T-helper 22 cell (primary cell): ENCODE measurements at regions not wholly inside any gene's neighbourhood (a gene's known extent, or its start where the extent isn't known, plus 50 kb on each side); places are given as distances from the start of the nearest gene placed in this dataset.
"Not testable (repeated sequence)": the region's sequence is repeated elsewhere in the genome, so short reads cannot be mapped to it uniquely, and the experiment has no call there.

Source experiments
- DNase-seq: peaks from one replicate; pipeline ENCODE4 v3.0.0-alpha.2; 2020; ENCODE audit warnings: low read depth

DNA sequence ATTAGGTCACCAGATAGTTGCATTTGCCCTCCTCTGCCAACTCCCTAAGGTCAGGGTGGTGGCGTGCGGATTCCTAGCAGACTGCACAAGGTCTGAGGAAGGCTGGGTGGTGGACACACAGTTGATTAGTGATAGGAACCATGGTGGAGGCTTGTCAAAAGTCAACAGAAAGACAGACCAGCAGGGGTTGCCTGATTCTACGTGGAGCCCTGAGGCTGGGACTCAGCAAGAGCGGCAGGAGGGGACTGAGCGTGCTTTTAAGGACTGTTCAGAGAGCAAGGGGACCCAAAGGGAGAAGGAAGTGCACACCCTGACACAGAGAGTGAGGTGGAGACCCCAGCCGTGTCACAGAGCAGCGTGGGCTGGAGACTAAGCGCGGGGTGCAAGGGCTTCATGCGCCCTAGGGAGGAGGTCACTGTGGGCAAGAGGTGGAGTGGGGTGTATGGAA, 513.2 kb downstream of the RNF144A start:
- DNase-seq, result no peak

DNA sequence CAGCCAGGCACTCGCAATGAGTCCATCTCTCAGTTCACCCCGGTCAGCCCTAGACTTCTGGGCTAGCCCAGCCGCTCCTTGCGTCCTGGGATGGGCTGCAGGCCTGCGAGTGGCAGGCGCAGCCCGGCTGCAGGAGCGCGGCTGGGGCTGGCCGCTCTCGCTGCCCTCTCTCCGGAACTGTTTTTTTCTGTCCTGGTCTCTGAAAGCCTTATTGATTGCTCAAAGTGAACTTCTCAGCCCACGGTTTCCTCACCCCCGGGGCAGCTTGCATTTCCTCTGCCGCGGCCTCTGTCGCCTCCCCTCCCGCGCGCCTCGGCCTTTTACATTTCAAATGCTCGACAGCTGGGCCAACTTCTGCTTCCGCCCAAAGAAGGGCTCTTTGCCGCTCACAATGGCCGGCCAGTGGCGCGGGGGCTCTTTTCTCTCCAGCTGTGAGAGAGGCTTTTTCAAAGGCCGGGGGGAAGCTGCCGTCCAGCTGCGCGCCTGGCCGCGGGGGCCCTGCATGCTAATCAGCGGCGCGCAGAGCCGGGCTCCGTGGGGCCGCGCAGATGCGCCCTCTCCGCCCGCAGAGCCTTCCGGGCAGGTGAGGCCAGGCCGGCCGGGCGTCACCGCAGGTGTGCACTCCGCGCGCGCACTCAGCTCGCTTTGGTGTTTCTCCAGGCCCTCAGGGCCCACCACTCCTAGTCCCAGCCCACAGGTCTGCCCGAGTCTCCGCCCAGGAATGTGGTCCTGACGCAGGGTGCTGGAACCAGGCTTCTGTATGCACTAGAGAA, 513.8 kb downstream of the RNF144A start:
- DNase-seq, result no peak

- no peak for DNase-seq
These were observed 515.2 kb downstream of the RNF144A start for GRCh38 chr2:7432436-7432835.

- DNase-seq, result no peak
These were observed 519.1 kb downstream of the RNF144A start for GRCh38 chr2:7436096-7436906.

DNA sequence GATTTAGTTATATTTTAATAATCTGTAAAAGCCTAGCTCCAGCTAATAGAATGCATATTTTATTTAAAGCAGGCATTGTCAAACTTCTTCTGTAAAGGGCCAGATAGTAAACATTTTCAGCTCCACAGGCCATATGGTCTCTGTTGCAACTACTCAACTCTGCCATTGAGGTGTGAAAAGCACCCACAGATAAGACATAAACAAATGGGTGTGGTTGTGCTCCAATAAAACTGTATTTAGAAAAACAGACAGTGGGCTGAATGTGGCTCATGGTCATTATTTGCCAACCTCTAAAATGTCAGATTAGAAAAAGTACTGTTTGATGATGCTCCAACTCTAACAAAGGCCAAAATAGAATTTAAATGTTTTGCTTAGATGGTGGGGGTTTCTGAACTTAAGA, 519.9 kb downstream of the RNF144A start:
- no peak for DNase-seq

DNA sequence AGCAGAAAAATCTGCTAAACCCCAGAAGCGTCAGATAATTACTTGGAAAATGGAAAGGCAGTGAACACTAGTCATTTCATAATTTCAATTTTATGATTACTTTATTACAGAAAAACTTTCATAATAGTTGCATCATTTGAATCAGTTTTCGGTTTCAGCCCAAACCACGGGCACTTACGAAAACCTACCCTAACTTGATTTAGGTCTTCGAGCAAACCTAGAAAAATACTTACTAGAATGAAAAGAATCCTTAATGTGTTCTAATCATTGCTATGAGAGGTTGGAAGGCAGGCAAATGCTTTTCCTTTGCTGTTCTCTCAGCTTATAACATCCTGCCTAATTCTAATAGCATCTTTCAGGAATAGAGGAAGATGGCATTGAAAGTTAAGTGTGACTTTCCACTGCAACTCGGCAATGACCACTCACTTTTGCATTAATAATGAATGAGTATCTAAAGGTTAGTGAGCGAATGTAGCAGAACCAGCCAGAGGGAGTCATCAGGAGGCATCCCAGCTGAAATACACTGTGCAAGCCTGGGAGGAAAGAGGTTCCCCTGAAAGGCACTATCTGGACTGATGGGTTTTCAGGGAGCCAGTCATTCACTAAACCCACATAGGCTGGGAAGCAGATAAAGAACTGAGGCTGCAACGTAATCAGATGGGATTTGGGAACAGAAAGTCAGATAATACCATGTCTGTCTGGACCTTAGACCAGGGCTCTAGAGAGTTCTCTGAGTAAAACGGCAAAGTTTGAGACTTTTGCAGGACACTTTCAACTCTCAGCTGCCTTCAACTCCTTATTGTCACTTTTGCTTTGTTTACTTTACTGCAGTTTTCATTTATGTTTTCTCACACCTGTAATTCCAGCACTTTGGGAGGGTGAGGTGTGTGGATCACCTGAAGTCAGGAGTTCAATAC, 520.8 kb downstream of the RNF144A start:
- no peak for DNase-seq

GRCh38 chr2:7438855-7439254, 521.6 kb downstream of the RNF144A start:
- no peak for DNase-seq

GRCh38 chr2:7440977-7441376, 523.8 kb downstream of the RNF144A start:
- DNase-seq, result no peak

DNA sequence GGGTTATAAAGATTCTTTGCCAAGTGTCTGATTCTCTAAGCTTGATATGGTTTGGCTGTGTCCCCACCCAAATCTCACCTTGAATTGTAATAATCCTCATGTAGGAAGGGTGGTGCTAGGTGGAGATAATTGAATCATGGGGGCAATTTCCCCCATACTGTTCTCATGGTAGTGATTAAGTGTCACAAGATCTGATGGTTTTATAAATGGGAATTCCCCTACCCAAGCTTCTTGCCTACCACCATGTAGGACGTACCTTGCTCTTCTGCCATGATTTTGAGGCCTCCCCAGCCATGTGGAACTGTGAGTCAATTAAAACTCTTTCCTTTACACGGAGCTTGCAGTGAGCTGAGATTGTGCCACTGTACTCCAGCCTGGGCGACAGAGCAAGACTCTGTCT, 524.6 kb downstream of the RNF144A start:
- not testable (repeated sequence) for DNase-seq

DNA sequence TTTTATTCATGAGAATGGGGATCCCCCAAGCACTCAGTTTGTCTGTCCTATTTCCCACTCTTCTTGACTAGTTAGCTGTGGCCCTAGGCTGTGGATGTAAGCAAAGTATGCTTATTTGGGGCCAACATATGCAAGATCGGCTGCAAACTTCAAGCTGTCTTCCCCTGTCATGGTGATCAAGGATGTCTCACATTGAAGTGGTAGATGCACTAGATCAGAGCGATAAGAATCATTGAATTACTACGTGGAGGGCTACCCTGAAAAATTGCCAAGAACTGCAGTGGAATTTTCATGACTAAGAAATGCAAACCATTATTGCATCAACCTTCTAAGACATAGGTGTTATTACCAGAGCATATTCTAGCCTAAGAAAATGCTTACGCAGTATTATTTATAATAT, 527.4 kb downstream of the RNF144A start:
- no peak for DNase-seq

GRCh38 chr2:7448578-7449264, 531.5 kb downstream of the RNF144A start:
- no peak for DNase-seq

- no peak for DNase-seq
These were observed 532.1 kb downstream of the RNF144A start for GRCh38 chr2:7449298-7449697.

GRCh38 chr2:7450188-7450832, 533.1 kb downstream of the RNF144A start:
- no peak for DNase-seq

DNA sequence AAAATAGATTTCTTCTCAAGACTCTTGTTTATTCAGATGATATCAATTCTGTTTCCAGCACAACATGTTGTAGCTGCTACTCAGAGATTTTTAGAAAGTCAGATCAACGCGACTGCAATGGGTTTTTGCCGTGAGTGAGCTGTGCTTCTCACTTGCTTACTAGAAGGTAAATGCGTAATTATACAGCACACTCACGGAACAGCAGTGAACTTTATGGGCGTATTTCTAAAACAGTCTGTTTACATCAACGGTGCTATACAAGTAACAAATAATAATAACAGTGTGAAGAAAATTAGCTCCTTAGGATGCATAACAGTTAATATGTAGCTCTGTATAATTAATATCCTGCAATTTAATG, 533.6 kb downstream of the RNF144A start:
- DNase-seq, result no peak

DNA sequence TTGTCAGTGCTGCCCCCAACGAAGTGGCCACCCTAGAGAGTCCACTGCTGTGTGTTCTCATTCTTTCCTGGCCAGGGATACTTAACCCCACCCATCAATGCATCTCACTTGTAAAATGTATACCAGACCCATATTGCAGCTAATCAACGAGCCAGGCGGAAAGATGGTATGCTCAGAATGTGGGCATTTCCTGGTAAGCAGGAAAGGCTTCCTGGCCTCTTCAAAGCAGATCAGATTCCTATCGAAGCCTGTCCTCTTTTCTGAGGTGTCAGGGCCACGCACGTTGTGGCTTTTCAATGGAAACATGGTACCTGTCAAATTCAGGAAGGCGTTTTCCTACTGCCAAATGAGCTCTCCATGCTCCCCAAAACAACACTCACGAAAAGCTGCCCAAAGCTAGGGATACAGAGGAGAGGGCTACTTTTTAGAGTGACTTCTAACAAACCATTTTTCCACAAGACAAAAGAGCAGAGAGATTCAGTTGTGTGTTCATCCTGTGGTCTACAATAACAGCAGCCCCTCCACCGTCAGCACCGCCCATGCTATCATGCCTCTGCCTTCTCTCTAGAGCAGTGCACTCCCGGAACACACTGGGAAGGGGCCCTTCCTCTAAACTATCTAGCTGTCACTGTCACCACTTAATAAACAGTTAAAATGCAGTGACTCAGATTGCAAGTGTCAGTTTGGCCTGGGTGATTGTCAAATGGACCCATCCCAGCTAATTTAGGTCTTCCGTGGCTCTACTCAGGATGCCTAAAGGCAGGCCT, 535.1 kb downstream of the RNF144A start:
- DNase-seq, result no peak

- no peak for DNase-seq
These were observed 537.4 kb downstream of the RNF144A start for GRCh38 chr2:7454592-7454991.

- no peak for DNase-seq
These were observed 539.5 kb downstream of the RNF144A start for GRCh38 chr2:7456762-7457161.

- no peak for DNase-seq
These were observed 540.9 kb downstream of the RNF144A start for GRCh38 chr2:7458066-7458465.

DNA sequence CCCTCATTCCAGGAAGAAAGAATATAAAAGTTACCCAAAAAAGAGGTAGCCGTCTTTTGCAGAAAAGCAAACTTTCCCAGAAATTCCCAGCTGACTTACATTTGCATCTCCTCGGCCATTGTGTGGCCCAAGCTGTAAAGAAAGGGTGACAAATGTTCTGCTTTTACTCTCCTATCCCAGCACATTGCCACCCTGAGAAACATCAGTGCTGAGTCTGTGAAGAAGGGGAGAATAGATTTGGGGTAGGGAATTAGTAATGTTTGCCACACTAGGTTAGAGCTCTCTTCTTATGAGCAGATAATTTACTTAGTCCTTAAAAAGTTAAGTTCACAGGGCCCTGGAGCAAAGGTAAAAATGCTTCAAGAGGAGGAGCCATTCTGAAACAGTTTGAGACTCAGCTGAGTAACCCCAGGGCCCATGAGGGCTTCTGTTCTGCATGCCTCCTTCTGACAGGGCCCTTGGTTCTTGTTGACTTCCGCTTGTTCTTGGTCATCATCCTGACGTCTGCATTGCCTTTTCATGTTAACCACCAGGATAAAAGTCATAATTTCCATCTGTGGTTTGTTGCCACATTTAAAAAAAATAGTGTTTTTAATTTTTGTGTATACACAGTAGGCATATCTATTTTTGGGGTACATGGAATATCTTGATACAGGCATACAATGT, 550.7 kb downstream of the RNF144A start:
- peak; percentile 4 for DNase-seq

DNA sequence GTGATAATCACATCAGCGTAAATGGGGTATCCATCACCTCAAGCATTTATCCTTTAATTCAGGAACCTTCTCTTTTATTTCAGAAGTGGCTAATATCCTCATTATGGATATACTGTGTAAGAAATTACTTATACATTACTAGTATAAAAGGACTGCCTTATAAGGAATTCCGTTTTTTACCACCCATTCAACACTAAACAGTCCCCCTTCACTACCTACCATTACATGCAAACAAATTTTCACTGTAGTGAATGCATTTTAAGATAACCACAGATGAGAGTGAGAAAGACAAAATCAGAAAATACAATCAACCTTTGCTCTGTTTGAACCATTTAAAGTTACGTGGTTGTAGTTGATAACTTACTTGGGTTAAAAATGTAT, 551.2 kb downstream of the RNF144A start:
- DNase-seq, result no peak
